ENCODE measurements at regions not wholly inside any gene's neighbourhood (a gene's known extent, or its start where the extent isn't known, plus 50 kb on each side); places are given as distances from the start of the nearest gene placed in this dataset.

GRCh38 chr22:47549741-47550340, 787.4 kb downstream of the TBC1D22A start:
- TF ChIP-seq CTCF (IDR thresholded peaks at IDR 0.05), result no peak
- TF ChIP-seq POLR2A (IDR thresholded peaks at IDR 0.05), result no peak

All from adrenal gland (tissue), 5 donors.